Transverse colon (tissue), 4 donors: ENCODE measurements at regions not wholly inside any gene's neighbourhood (a gene's known extent, or its start where the extent isn't known, plus 50 kb on each side); places are given as distances from the start of the nearest gene placed in this dataset.

Experiments
- DNase-seq: peaks from one replicate; pipeline ENCODE4 v3.0.0-alpha.2; 2019
- H3K27ac ChIP-seq, 4 donors: fragments of 200-600 bp; sonication (generic); 2 replicates each; pipeline ENCODE4 v1.5.1; 2016 to 2018; ENCODE audit warnings: inconsistent platforms in 4 of 4
- H3K27me3 ChIP-seq: fragments of 200-600 bp; sonication (generic); 2 replicates; pipeline ENCODE4 v1.5.1; 2017; ENCODE audit warnings: inconsistent platforms
- H3K36me3 ChIP-seq, 4 donors: fragments of 200-600 bp; sonication (generic); 2 replicates each; pipeline ENCODE4 v1.5.1; 2017 to 2019; ENCODE audit warnings: inconsistent platforms in 4 of 4
- H3K4me1 ChIP-seq, 4 donors: fragments of 200-600 bp; sonication (generic); 2 replicates each; pipeline ENCODE4 v1.5.1; 2017 to 2020; ENCODE audit warnings: inconsistent platforms in 4 of 4
- H3K4me3 ChIP-seq, 4 donors: fragments of 200-600 bp; sonication (generic); 1 replicate in 1 of 4; 2 replicates in 3 of 4; pipeline versions ENCODE4 v1.5.1 to v1.6.1; 2017 to 2019; ENCODE audit warnings: inconsistent platforms in 4 of 4
- H3K9me3 ChIP-seq, 2 donors: fragments of 200-600 bp; sonication (generic); 2 replicates each; pipeline ENCODE4 v1.5.1; 2017 to 2019; ENCODE audit warnings: inconsistent platforms in 2 of 2
- CTCF ChIP-seq, 5 experiments: fragments of 200-600 bp in 3 of 5; fragments of 450-650 bp in 2 of 5; sonication (generic) in 3 of 5; IDR thresholded peaks; 1 replicate in 2 of 5; 2 replicates in 3 of 5; pipeline ENCODE4 v1.5.1; 2016 to 2017; ENCODE audit warnings: antibody characterized with exemption in 5 of 5, inconsistent platforms in 3 of 5, mild to moderate bottlenecking in 2 of 5, moderate library complexity in 1 of 5
- EP300 ChIP-seq: sonication (generic); formaldehyde crosslinking; IDR thresholded peaks from one replicate; pipeline ENCODE4 v1.6.1; 2017; ENCODE audit warnings: antibody characterized with exemption, low read depth
- POLR2A ChIP-seq: fragments of 450-650 bp; IDR thresholded peaks from one replicate; pipeline ENCODE4 v1.6.1; 2016; ENCODE audit warnings: antibody characterized with exemption, mild to moderate bottlenecking, moderate library complexity
- POLR2AphosphoS5 ChIP-seq, 3 donors: sonication (generic); formaldehyde crosslinking; IDR thresholded peaks; one replicate each; pipeline ENCODE4 v1.6.1; 2016; ENCODE audit warnings: antibody characterized with exemption in 3 of 3
- WGBS, 2 donors: methylation state at CpG; one replicate each; pipeline ENCODE4 v1.1.5; 2018; ENCODE audit warnings: low coverage in 1 of 2; 5-methylcytosine and 5-hydroxymethylcytosine counted together
- in situ Hi-C, 4 donors: fragments of 200-750 bp; cut with MboI; loops; one replicate each; pipeline versions ENCODE4 v1.15.0 to v1.15.1; 2017; ENCODE audit warnings: low sequenced_read_pairs in 3 of 4, low pct_ligation_motif_present in 1 of 4, low pct_unique_long_range_greater_than_20kb in 1 of 4
- intact Hi-C: fragments of 100-400 bp; cut with DNase I; formaldehyde crosslinking; loops from one replicate; pipeline ENCODE4 v1.15.1; 2023; ENCODE audit warnings: low total_unique reads
- small RNA-seq, 4 donors: library from RNA; depleted of rRNA; stranded (forward); fragments of <200 nt; gene quantifications; one replicate each; pipeline ENCODE3, GENCODE V24; 2016

GRCh38 chr5:51326844-51327243 is 56.4 kb upstream of the ISL1 start:
- Histone ChIP-seq H3K36me3 (no peaks in the 10 kb centered on the region), H3K9me3 (no peaks in the 10 kb centered on the region), H3K4me3 (no peak overlapping the region), H3K27ac (no peak overlapping the region), H3K4me1 (no peaks in the 10 kb centered on the region), H3K27me3 (no peaks in the 10 kb centered on the region)
- in situ Hi-C loops: no loop called here
- DNase-seq: no peak
- WGBS, 2 donors: 25 to 49% methylated on average over 1 of the region's 1 CpG
- intact Hi-C loops: no loop called here
- no peak for TF ChIP-seq POLR2AphosphoS5 (IDR thresholded peaks at IDR 0.05)
- TF ChIP-seq CTCF (IDR thresholded peaks at IDR 0.05): no peak
- TF ChIP-seq EP300: no peak
- TF ChIP-seq POLR2A: no peak

Small RNA genes lying in the stretch of these regions (small RNA-seq; reads per million reads assigned to genes)
- gene AC022441.3 (0 reads per million in 4 donors), gene RNU6-1296P (0 reads per million in 4 donors), gene RNU6-480P (0 reads per million in 4 donors)
